ENCODE measurements at regions not wholly inside any gene's neighbourhood (a gene's known extent, or its start where the extent isn't known, plus 50 kb on each side); places are given as distances from the start of the nearest gene placed in this dataset.
"Not testable (repeated sequence)": the region's sequence is repeated elsewhere in the genome, so short reads cannot be mapped to it uniquely, and the experiment has no call there.

GRCh38 chr2:123840016-123840415 lies 185.1 kb upstream of the CNTNAP5 start:
- Histone ChIP-seq H3K27ac (no peak overlapping the region), H3K36me3 (no peaks in the 10 kb centered on the region), H3K27me3 (no peaks in the 10 kb centered on the region), H3K4me1 (ENCODE audit: insufficient read depth) (no peaks in the 10 kb centered on the region), H3K9me3 (no peaks in the 10 kb centered on the region), H3K4me3 (no peak overlapping the region)
- intact Hi-C loops (cut with DNase I) = no loop called here
- DNase-seq = no peak
- TF ChIP-seq EP300 (IDR thresholded peaks at IDR 0.05) (no peak), CTCF (IDR thresholded peaks at IDR 0.05) (no peak), POLR2A (IDR thresholded peaks at IDR 0.05) (no peak)

GRCh38 chr2:123840574-123840973 lies 184.5 kb upstream of the CNTNAP5 start:
- DNase-seq = no peak
- H3K27ac ChIP-seq = no peak overlapping the region
- no peaks in the 10 kb centered on the region for H3K36me3 ChIP-seq
- H3K9me3 ChIP-seq = no peaks in the 10 kb centered on the region
- H3K27me3 ChIP-seq = no peaks in the 10 kb centered on the region
- intact Hi-C loops (cut with DNase I) = no loop called here
- no peaks in the 10 kb centered on the region for H3K4me1 ChIP-seq (ENCODE audit: insufficient read depth)
- 94 to 100% (median 96%) methylated on average over 3 of the region's 3 CpGs for WGBS, 3 donors
- no peak for TF ChIP-seq POLR2A (IDR thresholded peaks at IDR 0.05)
- TF ChIP-seq EP300 (IDR thresholded peaks at IDR 0.05) = no peak
- no peak for TF ChIP-seq CTCF (IDR thresholded peaks at IDR 0.05)
- no peak overlapping the region for H3K4me3 ChIP-seq

GRCh38 chr2:123851281-123851680 lies 173.8 kb upstream of the CNTNAP5 start:
- no peaks in the 10 kb centered on the region for H3K36me3 ChIP-seq
- no peak for DNase-seq
- no peak overlapping the region for H3K27ac ChIP-seq
- H3K4me1 ChIP-seq (ENCODE audit: insufficient read depth) = no peaks in the 10 kb centered on the region
- intact Hi-C loops (cut with DNase I) = no loop called here
- no peaks in the 10 kb centered on the region for H3K9me3 ChIP-seq
- TF ChIP-seq CTCF (IDR thresholded peaks at IDR 0.05) = no peak
- TF ChIP-seq POLR2A (IDR thresholded peaks at IDR 0.05) = no peak
- no peak for TF ChIP-seq EP300 (IDR thresholded peaks at IDR 0.05)
- H3K27me3 ChIP-seq = no peaks in the 10 kb centered on the region
- no peak overlapping the region for H3K4me3 ChIP-seq
- WGBS, 3 donors = 6 to 35% (median 25%) methylated on average over 1 of the region's 1 CpG

- intact Hi-C loops (cut with DNase I) = no loop called here
- H3K4me3 ChIP-seq = no peak overlapping the region
- H3K27me3 ChIP-seq = no peaks in the 10 kb centered on the region
- no peaks in the 10 kb centered on the region for H3K9me3 ChIP-seq
- TF ChIP-seq CTCF (IDR thresholded peaks at IDR 0.05) (no peak), EP300 (IDR thresholded peaks at IDR 0.05) (no peak), POLR2A (IDR thresholded peaks at IDR 0.05) (no peak)
- no peaks in the 10 kb centered on the region for H3K4me1 ChIP-seq (ENCODE audit: insufficient read depth)
- no peak for DNase-seq
- no peaks in the 10 kb centered on the region for H3K36me3 ChIP-seq
- 18 to 49% (median 41%) methylated on average over 1 of the region's 1 CpG for WGBS, 3 donors
- no peak overlapping the region for H3K27ac ChIP-seq
Observed at GRCh38 chr2:123853161-123853560, 171.9 kb upstream of the CNTNAP5 start.

GRCh38 chr2:123859031-123859430 lies 166.1 kb upstream of the CNTNAP5 start:
- H3K27me3 ChIP-seq; DNase-seq; H3K9me3 ChIP-seq; intact Hi-C loops (cut with DNase I); H3K4me1 ChIP-seq (ENCODE audit: insufficient read depth); H3K4me3 ChIP-seq; H3K27ac ChIP-seq; H3K36me3 ChIP-seq: not testable (repeated sequence)

Data from ovary (tissue), 7 donors.